ENCODE measurements at regions not wholly inside any gene's neighbourhood (a gene's known extent, or its start where the extent isn't known, plus 50 kb on each side); places are given as distances from the start of the nearest gene placed in this dataset.

DNA sequence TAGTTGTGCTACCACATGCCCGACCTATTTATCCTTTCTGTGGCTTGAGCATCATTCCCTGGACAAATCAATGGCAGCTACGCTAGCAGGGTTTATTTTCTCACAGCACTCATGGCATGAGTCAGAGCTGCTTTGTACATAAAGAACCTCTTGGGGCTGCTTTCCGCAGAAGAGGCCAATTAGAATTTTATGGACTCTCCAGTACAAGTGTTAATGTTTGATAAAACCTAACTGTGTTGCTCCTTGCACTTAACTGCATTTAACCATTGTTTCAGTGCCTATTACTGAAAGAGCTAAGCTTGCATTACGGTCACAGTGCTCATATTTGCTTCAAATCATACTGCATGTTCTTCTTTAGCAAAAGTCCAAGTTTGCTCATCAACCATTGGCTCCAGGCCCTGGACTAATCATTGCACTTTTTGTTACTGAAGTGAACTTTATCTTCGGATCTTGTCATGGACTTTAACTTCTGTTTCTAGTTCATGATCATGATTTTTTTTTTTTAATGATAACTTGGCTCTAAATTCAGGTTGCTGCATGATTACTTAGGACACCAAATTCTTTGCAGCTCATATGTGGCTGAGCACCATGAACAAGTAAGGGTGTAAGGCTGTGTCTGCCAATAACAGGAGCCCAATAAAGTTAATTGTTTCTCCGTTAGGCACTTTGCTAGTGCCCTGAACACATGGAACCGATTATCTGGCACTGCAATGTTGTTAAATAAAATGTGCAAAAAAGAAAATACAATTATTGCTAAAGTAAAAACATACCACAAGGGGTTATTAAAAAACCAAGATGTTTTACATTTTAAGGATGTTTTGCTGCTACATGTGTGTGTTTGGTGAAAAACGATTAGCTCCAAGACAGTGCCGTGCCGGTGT is 492.2 kb downstream of the KCNJ2 start:
- no peak for DNase-seq (ENCODE audit: low read depth in 1 of 2, low spot score in 1 of 2)

DNA sequence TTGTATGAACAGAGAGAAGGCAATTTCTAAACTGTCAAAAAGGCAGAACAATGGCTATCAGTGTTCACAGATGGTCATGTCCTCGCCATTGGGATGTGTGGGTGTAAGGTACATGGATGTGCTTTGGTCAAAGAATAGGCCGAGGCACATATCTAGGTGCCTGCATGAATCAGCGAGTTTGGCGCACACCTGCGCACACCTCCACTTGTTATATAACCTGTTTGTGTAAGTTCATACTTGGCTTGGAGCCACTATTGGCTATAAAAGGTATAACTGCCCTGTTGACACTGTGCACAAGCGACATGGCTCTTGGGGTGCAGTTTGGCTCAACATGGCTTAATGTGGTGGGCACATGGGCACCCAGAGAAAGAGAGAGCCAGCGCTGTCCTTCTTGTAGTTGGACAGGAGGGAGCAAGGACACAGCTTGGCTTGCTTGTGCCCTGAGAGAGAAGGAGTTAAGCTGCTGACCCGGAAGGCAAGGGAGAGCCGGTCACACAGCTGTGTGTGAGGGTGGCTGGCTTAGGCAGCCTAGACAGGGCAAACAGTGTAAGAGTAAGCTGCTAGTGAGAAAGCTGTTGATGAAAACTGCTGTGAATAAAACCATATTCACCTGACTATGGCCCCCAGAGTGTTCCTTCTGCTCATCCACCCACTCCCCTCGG is 499.1 kb downstream of the KCNJ2 start:
- Histone ChIP-seq H3K27ac (replicated peaks) (no peak overlapping the region), H3K27me3 (ENCODE audit: insufficient read depth, poor library complexity, severe bottlenecking) (no peaks in the 10 kb centered on the region), H3K4me3 (replicated peaks; ENCODE audit: insufficient read depth, low read length) (no peak overlapping the region)
- no peak for DNase-seq (ENCODE audit: low read depth in 1 of 2, low spot score in 1 of 2)
- TF ChIP-seq GABPA (IDR thresholded peaks at IDR 0.05; ENCODE audit: low read depth) (no peak), POLR2AphosphoS5 (IDR thresholded peaks at IDR 0.05; ENCODE audit: low read depth) (no peak), SPI1 (IDR thresholded peaks at IDR 0.05; ENCODE audit: borderline replicate concordance, low read depth) (no peak)
- TF ChIP-seq, protein P1, sequence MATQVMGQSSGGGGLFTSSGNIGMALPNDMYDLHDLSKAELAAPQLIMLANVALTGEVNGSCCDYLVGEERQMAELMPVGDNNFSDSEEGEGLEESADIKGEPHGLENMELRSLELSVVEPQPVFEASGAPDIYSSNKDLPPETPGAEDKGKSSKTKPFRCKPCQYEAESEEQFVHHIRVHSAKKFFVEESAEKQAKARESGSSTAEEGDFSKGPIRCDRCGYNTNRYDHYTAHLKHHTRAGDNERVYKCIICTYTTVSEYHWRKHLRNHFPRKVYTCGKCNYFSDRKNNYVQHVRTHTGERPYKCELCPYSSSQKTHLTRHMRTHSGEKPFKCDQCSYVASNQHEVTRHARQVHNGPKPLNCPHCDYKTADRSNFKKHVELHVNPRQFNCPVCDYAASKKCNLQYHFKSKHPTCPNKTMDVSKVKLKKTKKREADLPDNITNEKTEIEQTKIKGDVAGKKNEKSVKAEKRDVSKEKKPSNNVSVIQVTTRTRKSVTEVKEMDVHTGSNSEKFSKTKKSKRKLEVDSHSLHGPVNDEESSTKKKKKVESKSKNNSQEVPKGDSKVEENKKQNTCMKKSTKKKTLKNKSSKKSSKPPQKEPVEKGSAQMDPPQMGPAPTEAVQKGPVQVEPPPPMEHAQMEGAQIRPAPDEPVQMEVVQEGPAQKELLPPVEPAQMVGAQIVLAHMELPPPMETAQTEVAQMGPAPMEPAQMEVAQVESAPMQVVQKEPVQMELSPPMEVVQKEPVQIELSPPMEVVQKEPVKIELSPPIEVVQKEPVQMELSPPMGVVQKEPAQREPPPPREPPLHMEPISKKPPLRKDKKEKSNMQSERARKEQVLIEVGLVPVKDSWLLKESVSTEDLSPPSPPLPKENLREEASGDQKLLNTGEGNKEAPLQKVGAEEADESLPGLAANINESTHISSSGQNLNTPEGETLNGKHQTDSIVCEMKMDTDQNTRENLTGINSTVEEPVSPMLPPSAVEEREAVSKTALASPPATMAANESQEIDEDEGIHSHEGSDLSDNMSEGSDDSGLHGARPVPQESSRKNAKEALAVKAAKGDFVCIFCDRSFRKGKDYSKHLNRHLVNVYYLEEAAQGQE (IDR thresholded peaks at IDR 0.05; ENCODE audit: insufficient replicate concordance, low read depth): no peak
- TF ChIP-seq, protein P2, sequence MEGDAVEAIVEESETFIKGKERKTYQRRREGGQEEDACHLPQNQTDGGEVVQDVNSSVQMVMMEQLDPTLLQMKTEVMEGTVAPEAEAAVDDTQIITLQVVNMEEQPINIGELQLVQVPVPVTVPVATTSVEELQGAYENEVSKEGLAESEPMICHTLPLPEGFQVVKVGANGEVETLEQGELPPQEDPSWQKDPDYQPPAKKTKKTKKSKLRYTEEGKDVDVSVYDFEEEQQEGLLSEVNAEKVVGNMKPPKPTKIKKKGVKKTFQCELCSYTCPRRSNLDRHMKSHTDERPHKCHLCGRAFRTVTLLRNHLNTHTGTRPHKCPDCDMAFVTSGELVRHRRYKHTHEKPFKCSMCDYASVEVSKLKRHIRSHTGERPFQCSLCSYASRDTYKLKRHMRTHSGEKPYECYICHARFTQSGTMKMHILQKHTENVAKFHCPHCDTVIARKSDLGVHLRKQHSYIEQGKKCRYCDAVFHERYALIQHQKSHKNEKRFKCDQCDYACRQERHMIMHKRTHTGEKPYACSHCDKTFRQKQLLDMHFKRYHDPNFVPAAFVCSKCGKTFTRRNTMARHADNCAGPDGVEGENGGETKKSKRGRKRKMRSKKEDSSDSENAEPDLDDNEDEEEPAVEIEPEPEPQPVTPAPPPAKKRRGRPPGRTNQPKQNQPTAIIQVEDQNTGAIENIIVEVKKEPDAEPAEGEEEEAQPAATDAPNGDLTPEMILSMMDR (IDR thresholded peaks at IDR 0.05; ENCODE audit: insufficient read depth, low read length): no peak

More for the DNA sequence above, 492.2 kb downstream of the KCNJ2 start:
- Histone ChIP-seq H3K4me3 (replicated peaks; ENCODE audit: insufficient read depth, low read length) (no peak overlapping the region), H3K27me3 (ENCODE audit: insufficient read depth, poor library complexity, severe bottlenecking) (no peaks in the 10 kb centered on the region), H3K27ac (replicated peaks) (no peak overlapping the region)
- TF ChIP-seq POLR2AphosphoS5 (IDR thresholded peaks at IDR 0.05; ENCODE audit: low read depth): no peak
- no peak for TF ChIP-seq GABPA (IDR thresholded peaks at IDR 0.05; ENCODE audit: low read depth)
- no peak for TF ChIP-seq SPI1 (IDR thresholded peaks at IDR 0.05; ENCODE audit: borderline replicate concordance, low read depth)
- TF ChIP-seq, protein P1 (IDR thresholded peaks at IDR 0.05; ENCODE audit: insufficient replicate concordance, low read depth): no peak
- TF ChIP-seq, protein P2 (IDR thresholded peaks at IDR 0.05; ENCODE audit: insufficient read depth, low read length): no peak

DNA sequence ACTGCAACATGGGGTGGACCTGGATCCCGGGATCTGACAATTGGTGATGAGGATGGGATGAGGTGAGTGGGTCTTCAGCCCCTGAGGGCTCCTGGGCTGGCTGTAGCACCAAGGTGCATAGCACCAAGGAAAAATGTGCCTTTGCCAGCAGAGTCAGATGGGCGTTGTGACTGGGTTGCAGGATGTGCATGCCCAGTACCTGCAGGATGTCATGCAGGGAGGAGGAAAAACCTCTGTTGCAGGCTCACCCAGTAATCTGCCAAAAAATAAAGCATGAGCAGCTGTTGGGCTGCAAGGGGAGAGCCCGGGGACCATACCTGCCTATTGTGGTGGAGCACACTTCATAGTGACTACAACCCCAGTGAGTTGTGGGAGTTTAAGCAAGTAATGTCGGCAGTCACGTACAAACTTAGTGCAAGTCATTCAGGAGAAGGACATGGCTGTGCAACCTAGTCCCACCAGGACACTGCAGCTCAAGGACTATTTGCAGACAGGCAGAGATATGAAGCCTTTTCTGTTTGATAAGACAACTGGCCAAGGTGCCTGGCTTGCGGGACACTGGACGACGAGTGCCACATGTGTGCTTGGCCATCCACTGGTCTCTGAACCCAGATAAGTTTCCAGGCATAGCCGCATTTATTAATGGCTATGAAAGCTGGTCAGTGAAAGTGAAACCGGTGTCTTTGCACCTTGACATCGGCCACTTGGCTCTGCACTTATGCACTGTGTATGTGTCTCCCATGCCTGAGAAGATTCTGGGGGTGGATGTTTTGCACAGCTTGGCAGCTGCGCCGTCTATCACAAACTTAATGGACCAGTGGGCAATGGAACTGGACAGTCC is 499.8 kb downstream of the KCNJ2 start:
- no peak overlapping the region for H3K4me3 ChIP-seq (replicated peaks; ENCODE audit: insufficient read depth, low read length)
- no peaks in the 10 kb centered on the region for H3K27me3 ChIP-seq (ENCODE audit: insufficient read depth, poor library complexity, severe bottlenecking)
- H3K27ac ChIP-seq (replicated peaks): no peak overlapping the region
- DNase-seq (ENCODE audit: low read depth in 1 of 2, low spot score in 1 of 2): no peak
- no peak for TF ChIP-seq POLR2AphosphoS5 (IDR thresholded peaks at IDR 0.05; ENCODE audit: low read depth)
- TF ChIP-seq, protein P2 (IDR thresholded peaks at IDR 0.05; ENCODE audit: insufficient read depth, low read length): no peak
- TF ChIP-seq SPI1 (IDR thresholded peaks at IDR 0.05; ENCODE audit: borderline replicate concordance, low read depth): no peak

All from HL-60 (cell line).